ENCODE measurements at regions not wholly inside any gene's neighbourhood (a gene's known extent, or its start where the extent isn't known, plus 50 kb on each side); places are given as distances from the start of the nearest gene placed in this dataset.

- 90 to 94% methylated on average over 2 of the region's 2 CpGs for WGBS, 2 experiments (ENCODE audit: insufficient coverage in 1 of 2, insufficient read length in 1 of 2)
- Mint-ChIP-seq H3K27me3 (ENCODE audit: insufficient read depth) (no peaks in the 10 kb centered on the region), H3K27ac (no peak overlapping the region), H3K9me3 (peaks cover 26% of the 10 kb centered on the region), H3K4me1 (no peaks in the 10 kb centered on the region), H3K36me3 (ENCODE audit: low read depth) (peaks cover 22% of the 10 kb centered on the region), H3K4me3 (no peak overlapping the region)
- no peak overlapping the region for H3K9ac ChIP-seq (ENCODE audit: extremely low read depth, low read length, poor library complexity, severe bottlenecking)
- TF ChIP-seq CTCF (conservative IDR thresholded peaks at IDR 0.05), result no peak
- H3K27ac ChIP-seq (ENCODE audit: low read depth, low read length), result no peak overlapping the region
- no peaks in the 10 kb centered on the region for H3K36me3 ChIP-seq (ENCODE audit: control insufficient read depth, insufficient read depth, low read length)
- no peaks in the 10 kb centered on the region for H3K27me3 ChIP-seq (ENCODE audit: control insufficient read depth, insufficient read depth, low read length, poor library complexity, severe bottlenecking)
- H3K9me3 ChIP-seq (ENCODE audit: control insufficient read depth, low read length), result peaks cover 20% of the 10 kb centered on the region
- H3K4me3 ChIP-seq (ENCODE audit: low read length), result no peak overlapping the region
- DNase-seq, result no peak
- H3K4me1 ChIP-seq (ENCODE audit: control insufficient read depth, insufficient read depth, low read length), result no peaks in the 10 kb centered on the region
These were observed 141.6 kb downstream of the HS3ST1 start for GRCh38 chr4:11287055-11287454.

GRCh38 chr4:11286533-11286932 is 142.2 kb downstream of the HS3ST1 start:
- H3K9ac ChIP-seq (ENCODE audit: extremely low read depth, low read length, poor library complexity, severe bottlenecking), result no peak overlapping the region
- no peak overlapping the region for H3K4me3 Mint-ChIP-seq
- H3K36me3 ChIP-seq (ENCODE audit: control insufficient read depth, insufficient read depth, low read length), result no peaks in the 10 kb centered on the region
- H3K27ac Mint-ChIP-seq, result no peak overlapping the region
- H3K9me3 Mint-ChIP-seq, result peaks cover 26% of the 10 kb centered on the region
- no peak overlapping the region for H3K4me3 ChIP-seq (ENCODE audit: low read length)
- H3K27me3 ChIP-seq (ENCODE audit: control insufficient read depth, insufficient read depth, low read length, poor library complexity, severe bottlenecking), result no peaks in the 10 kb centered on the region
- peaks cover 20% of the 10 kb centered on the region for H3K9me3 ChIP-seq (ENCODE audit: control insufficient read depth, low read length)
- no peaks in the 10 kb centered on the region for H3K27me3 Mint-ChIP-seq (ENCODE audit: insufficient read depth)
- no peaks in the 10 kb centered on the region for H3K4me1 Mint-ChIP-seq
- peaks cover 22% of the 10 kb centered on the region for H3K36me3 Mint-ChIP-seq (ENCODE audit: low read depth)
- TF ChIP-seq CTCF (conservative IDR thresholded peaks at IDR 0.05), result no peak
- no peaks in the 10 kb centered on the region for H3K4me1 ChIP-seq (ENCODE audit: control insufficient read depth, insufficient read depth, low read length)
- H3K27ac ChIP-seq (ENCODE audit: low read depth, low read length), result no peak overlapping the region
- DNase-seq, result no peak
- WGBS, 2 experiments (ENCODE audit: insufficient coverage in 1 of 2, insufficient read length in 1 of 2), result 87 to 100% methylated on average over 2 of the region's 2 CpGs

GRCh38 chr4:11281720-11282119 is 147.0 kb downstream of the HS3ST1 start:
- H3K36me3 Mint-ChIP-seq (ENCODE audit: low read depth), result peaks cover 26% of the 10 kb centered on the region
- WGBS, 2 experiments (ENCODE audit: insufficient coverage in 1 of 2, insufficient read length in 1 of 2), result 90% methylated on average over 1 of the region's 1 CpG; no CpG with 5 or more reads in 1 of the 2 experiments

More at GRCh38 chr4:11281720-11282119, 147.0 kb downstream of the HS3ST1 start:
- H3K27ac Mint-ChIP-seq, result no peak overlapping the region
- H3K9me3 Mint-ChIP-seq, result peaks cover 34% of the 10 kb centered on the region
- no peak overlapping the region for H3K4me3 ChIP-seq (ENCODE audit: low read length)
- no peak for DNase-seq
- H3K27me3 ChIP-seq (ENCODE audit: control insufficient read depth, insufficient read depth, low read length, poor library complexity, severe bottlenecking), result no peaks in the 10 kb centered on the region
- no peak for TF ChIP-seq CTCF (conservative IDR thresholded peaks at IDR 0.05)
- H3K4me3 Mint-ChIP-seq, result no peak overlapping the region
- no peaks in the 10 kb centered on the region for H3K36me3 ChIP-seq (ENCODE audit: control insufficient read depth, insufficient read depth, low read length)
- peaks cover 20% of the 10 kb centered on the region for H3K9me3 ChIP-seq (ENCODE audit: control insufficient read depth, low read length)
- H3K4me1 ChIP-seq (ENCODE audit: control insufficient read depth, insufficient read depth, low read length), result no peaks in the 10 kb centered on the region
- H3K27ac ChIP-seq (ENCODE audit: low read depth, low read length), result no peak overlapping the region
- no peaks in the 10 kb centered on the region for H3K27me3 Mint-ChIP-seq (ENCODE audit: insufficient read depth)
- no peaks in the 10 kb centered on the region for H3K4me1 Mint-ChIP-seq
- H3K9ac ChIP-seq (ENCODE audit: extremely low read depth, low read length, poor library complexity, severe bottlenecking), result no peak overlapping the region
